Vagina (tissue), 2 donors: ENCODE measurements at regions not wholly inside any gene's neighbourhood (a gene's known extent, or its start where the extent isn't known, plus 50 kb on each side); places are given as distances from the start of the nearest gene placed in this dataset.

Source experiments
- DNase-seq, 2 donors: peaks; one replicate each; pipeline ENCODE4 v3.0.0-alpha.2; 2017; ENCODE audit errors: extremely low spot score in 2 of 2
- H3K27ac ChIP-seq: fragments of 200-600 bp; sonication (generic); one replicate; pipeline ENCODE4 v1.5.1; 2019
- H3K27me3 ChIP-seq: fragments of 200-600 bp; sonication (generic); one replicate; pipeline ENCODE4 v1.5.1; 2019
- H3K36me3 ChIP-seq, 2 donors: fragments of 200-600 bp; sonication (generic); one replicate each; pipeline ENCODE4 v1.5.1; 2017 to 2019
- H3K4me1 ChIP-seq: fragments of 200-600 bp; sonication (generic); one replicate; pipeline ENCODE4 v1.5.1; 2019
- H3K4me3 ChIP-seq, 2 donors: fragments of 200-600 bp; sonication (generic); 1 replicate in 1 of 2; 2 replicates in 1 of 2; pipeline ENCODE4 v1.5.1; 2016 to 2019
- H3K9me3 ChIP-seq: fragments of 200-600 bp; sonication (generic); one replicate; pipeline ENCODE4 v1.5.1; 2019
- CTCF ChIP-seq, 3 experiments: fragments of 450-650 bp in 2 of 3; fragments of 200-600 bp in 1 of 3; sonication (generic) in 1 of 3; IDR thresholded peaks; one replicate each; pipeline ENCODE4 v1.5.1; 2017 to 2019; ENCODE audit warnings: antibody characterized with exemption in 3 of 3, mild to moderate bottlenecking in 2 of 3, moderate library complexity in 2 of 3
- POLR2A ChIP-seq, 2 donors: fragments of 450-650 bp; IDR thresholded peaks; one replicate each; pipeline ENCODE4 v1.6.1; 2017; ENCODE audit warnings: antibody characterized with exemption in 2 of 2, mild to moderate bottlenecking in 2 of 2, moderate library complexity in 2 of 2
- POLR2AphosphoS5 ChIP-seq, 2 donors: sonication (generic); formaldehyde crosslinking; IDR thresholded peaks; one replicate each; pipeline ENCODE4 v1.9.0; 2017; ENCODE audit warnings: antibody characterized with exemption in 2 of 2, mild to moderate bottlenecking in 2 of 2, low read depth in 1 of 2; ENCODE audit not compliant: insufficient read depth in 1 of 2
- intact Hi-C: fragments of 100-400 bp; cut with DNase I; formaldehyde crosslinking; loops from one replicate; pipeline ENCODE4 v1.15.1; 2023

GRCh38 chr2:242034996-242035814 is 165.7 kb downstream of the RTP5 start:
- TF ChIP-seq POLR2AphosphoS5 (IDR thresholded peaks at IDR 0.05; ENCODE audit: insufficient read depth in 1 of 2, low read depth in 1 of 2) (no peak), POLR2A (IDR thresholded peaks at IDR 0.05) (no peak), CTCF (IDR thresholded peaks at IDR 0.05) (no peak)
- no peak overlapping the region for H3K27ac ChIP-seq
- DNase-seq: no peak
- no peaks in the 10 kb centered on the region for H3K36me3 ChIP-seq
- H3K4me1 ChIP-seq: no peaks in the 10 kb centered on the region
- H3K27me3 ChIP-seq: no peaks in the 10 kb centered on the region
- H3K9me3 ChIP-seq: no peaks in the 10 kb centered on the region
- H3K4me3 ChIP-seq: no peak overlapping the region
- intact Hi-C loops: no loop called here

- no peak overlapping the region for H3K27ac ChIP-seq
- no peaks in the 10 kb centered on the region for H3K4me1 ChIP-seq
- no peak for DNase-seq
- TF ChIP-seq CTCF (IDR thresholded peaks at IDR 0.05) (no peak), POLR2A (IDR thresholded peaks at IDR 0.05) (no peak), POLR2AphosphoS5 (IDR thresholded peaks at IDR 0.05; ENCODE audit: insufficient read depth in 1 of 2, low read depth in 1 of 2) (no peak)
- H3K4me3 ChIP-seq: no peak overlapping the region
- H3K27me3 ChIP-seq: no peaks in the 10 kb centered on the region
- H3K36me3 ChIP-seq: no peaks in the 10 kb centered on the region
- intact Hi-C loops: no loop called here
- H3K9me3 ChIP-seq: no peaks in the 10 kb centered on the region
Observed at GRCh38 chr2:242035858-242036652, 166.5 kb downstream of the RTP5 start.

- Histone ChIP-seq H3K4me1 (no peaks in the 10 kb centered on the region), H3K27me3 (no peaks in the 10 kb centered on the region), H3K4me3 (no peak overlapping the region), H3K36me3 (no peaks in the 10 kb centered on the region), H3K9me3 (no peaks in the 10 kb centered on the region), H3K27ac (no peak overlapping the region)
- DNase-seq: no peak
- intact Hi-C loops: no loop called here
- TF ChIP-seq POLR2AphosphoS5 (IDR thresholded peaks at IDR 0.05; ENCODE audit: insufficient read depth in 1 of 2, low read depth in 1 of 2) (no peak), CTCF (IDR thresholded peaks at IDR 0.05) (no peak)
Observed at GRCh38 chr2:242036653-242036950, 167.1 kb downstream of the RTP5 start.

- DNase-seq: no peak
- intact Hi-C loops: no loop called here
- H3K27me3 ChIP-seq: no peaks in the 10 kb centered on the region
- no peaks in the 10 kb centered on the region for H3K36me3 ChIP-seq
- H3K4me3 ChIP-seq: no peak overlapping the region
- H3K9me3 ChIP-seq: no peaks in the 10 kb centered on the region
- TF ChIP-seq POLR2A (IDR thresholded peaks at IDR 0.05) (no peak), CTCF (IDR thresholded peaks at IDR 0.05) (no peak), POLR2AphosphoS5 (IDR thresholded peaks at IDR 0.05; ENCODE audit: insufficient read depth in 1 of 2, low read depth in 1 of 2) (no peak)
- H3K4me1 ChIP-seq: no peaks in the 10 kb centered on the region
- no peak overlapping the region for H3K27ac ChIP-seq
Observed at GRCh38 chr2:242038166-242038927, 168.8 kb downstream of the RTP5 start.
